MM.1S (cell line): ENCODE measurements at regions not wholly inside any gene's neighbourhood (a gene's known extent, or its start where the extent isn't known, plus 50 kb on each side); places are given as distances from the start of the nearest gene placed in this dataset.

Experiments
- EZH2 ChIP-seq: fragments of 300-600 bp; sonication (generic); optimal IDR thresholded peaks from 2 replicates; pipeline ENCODE3; 2017; ENCODE audit warnings: low read depth, mild to moderate bottlenecking, antibody characterized with exemption, low read length, mixed read lengths
- EZH2phosphoT487 ChIP-seq: fragments of 300-600 bp; sonication (generic); IDR thresholded peaks from 2 replicates; pipeline ENCODE4 v1.6.1; 2018; ENCODE audit warnings: antibody characterized with exemption, low read length
- TF ChIP-seq, protein P1 (sequence below): fragments of 300-600 bp; sonication (generic); IDR thresholded peaks from 2 replicates; pipeline ENCODE4 v1.5.1; 2016; ENCODE audit warnings: antibody characterized with exemption, low read length, mixed read lengths

GRCh38 chr10:78787125-78787524 lies 281.6 kb upstream of the ZMIZ1 start:
- TF ChIP-seq, protein P1, sequence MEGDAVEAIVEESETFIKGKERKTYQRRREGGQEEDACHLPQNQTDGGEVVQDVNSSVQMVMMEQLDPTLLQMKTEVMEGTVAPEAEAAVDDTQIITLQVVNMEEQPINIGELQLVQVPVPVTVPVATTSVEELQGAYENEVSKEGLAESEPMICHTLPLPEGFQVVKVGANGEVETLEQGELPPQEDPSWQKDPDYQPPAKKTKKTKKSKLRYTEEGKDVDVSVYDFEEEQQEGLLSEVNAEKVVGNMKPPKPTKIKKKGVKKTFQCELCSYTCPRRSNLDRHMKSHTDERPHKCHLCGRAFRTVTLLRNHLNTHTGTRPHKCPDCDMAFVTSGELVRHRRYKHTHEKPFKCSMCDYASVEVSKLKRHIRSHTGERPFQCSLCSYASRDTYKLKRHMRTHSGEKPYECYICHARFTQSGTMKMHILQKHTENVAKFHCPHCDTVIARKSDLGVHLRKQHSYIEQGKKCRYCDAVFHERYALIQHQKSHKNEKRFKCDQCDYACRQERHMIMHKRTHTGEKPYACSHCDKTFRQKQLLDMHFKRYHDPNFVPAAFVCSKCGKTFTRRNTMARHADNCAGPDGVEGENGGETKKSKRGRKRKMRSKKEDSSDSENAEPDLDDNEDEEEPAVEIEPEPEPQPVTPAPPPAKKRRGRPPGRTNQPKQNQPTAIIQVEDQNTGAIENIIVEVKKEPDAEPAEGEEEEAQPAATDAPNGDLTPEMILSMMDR = no peak
- TF ChIP-seq EZH2phosphoT487 (no peak), EZH2 (no peak)
